AG09309 (cell line): ENCODE measurements at regions not wholly inside any gene's neighbourhood (a gene's known extent, or its start where the extent isn't known, plus 50 kb on each side); places are given as distances from the start of the nearest gene placed in this dataset.

Experiments
- DNase-seq: peaks from one replicate; pipeline ENCODE4 v3.0.0-alpha.2; 2010; ENCODE audit warnings: low read depth
- H3K4me3 ChIP-seq: 2 replicates; pipeline ENCODE4 v1.5.1; 2011; ENCODE audit warnings: mild to moderate bottlenecking, low read depth, low read length, moderate library complexity; ENCODE audit not compliant: control insufficient read depth
- TF ChIP-seq, protein P1 (sequence below): IDR thresholded peaks from 2 replicates; pipeline ENCODE4 v1.5.1; 2011; ENCODE audit warnings: mild to moderate bottlenecking, low read depth, low read length, inconsistent platforms; ENCODE audit not compliant: insufficient read depth, control insufficient read depth; ENCODE audit errors: missing control alignments

DNA sequence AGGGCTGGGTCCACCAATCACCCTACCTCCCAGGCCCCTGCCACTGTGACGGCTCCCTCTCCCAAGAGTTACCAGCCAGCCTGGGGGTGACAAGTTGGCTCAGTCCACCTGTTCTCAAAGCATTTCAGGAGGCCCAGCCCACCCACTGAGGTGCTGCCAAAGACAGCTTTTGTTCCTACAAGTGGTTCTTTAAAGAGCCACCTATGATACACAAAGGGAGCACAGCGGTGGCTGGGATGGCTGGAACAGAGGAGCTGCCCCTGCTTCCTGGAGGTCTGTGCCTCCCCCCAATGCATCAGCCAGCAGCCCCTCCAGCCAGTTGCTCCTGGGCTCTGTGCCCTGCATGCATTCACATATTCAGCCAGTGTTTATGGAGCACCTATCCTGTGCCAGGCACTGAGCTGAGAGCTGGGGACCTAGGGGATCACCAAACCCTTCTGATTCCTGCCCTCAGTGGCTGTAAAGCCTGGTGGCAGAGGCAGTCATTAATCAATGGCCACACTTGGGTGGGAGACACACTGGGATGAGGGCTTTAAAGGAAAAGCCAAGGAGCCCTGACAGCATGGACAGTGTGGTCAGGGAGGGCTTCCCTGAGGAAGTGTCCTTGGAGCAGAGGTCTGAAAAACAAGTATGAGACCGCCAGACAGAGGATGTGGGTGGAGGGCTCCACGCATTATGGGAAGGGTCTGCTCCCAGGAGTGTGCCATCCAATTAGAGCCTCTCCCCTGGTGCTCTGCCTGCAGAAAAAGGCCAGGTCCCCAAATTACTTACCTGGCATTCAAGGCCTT lies 107.1 kb upstream of the LINGO1 start:
- no peak for DNase-seq
- TF ChIP-seq, protein P1, sequence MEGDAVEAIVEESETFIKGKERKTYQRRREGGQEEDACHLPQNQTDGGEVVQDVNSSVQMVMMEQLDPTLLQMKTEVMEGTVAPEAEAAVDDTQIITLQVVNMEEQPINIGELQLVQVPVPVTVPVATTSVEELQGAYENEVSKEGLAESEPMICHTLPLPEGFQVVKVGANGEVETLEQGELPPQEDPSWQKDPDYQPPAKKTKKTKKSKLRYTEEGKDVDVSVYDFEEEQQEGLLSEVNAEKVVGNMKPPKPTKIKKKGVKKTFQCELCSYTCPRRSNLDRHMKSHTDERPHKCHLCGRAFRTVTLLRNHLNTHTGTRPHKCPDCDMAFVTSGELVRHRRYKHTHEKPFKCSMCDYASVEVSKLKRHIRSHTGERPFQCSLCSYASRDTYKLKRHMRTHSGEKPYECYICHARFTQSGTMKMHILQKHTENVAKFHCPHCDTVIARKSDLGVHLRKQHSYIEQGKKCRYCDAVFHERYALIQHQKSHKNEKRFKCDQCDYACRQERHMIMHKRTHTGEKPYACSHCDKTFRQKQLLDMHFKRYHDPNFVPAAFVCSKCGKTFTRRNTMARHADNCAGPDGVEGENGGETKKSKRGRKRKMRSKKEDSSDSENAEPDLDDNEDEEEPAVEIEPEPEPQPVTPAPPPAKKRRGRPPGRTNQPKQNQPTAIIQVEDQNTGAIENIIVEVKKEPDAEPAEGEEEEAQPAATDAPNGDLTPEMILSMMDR, result no peak
- H3K4me3 ChIP-seq, result no peak overlapping the region

DNA sequence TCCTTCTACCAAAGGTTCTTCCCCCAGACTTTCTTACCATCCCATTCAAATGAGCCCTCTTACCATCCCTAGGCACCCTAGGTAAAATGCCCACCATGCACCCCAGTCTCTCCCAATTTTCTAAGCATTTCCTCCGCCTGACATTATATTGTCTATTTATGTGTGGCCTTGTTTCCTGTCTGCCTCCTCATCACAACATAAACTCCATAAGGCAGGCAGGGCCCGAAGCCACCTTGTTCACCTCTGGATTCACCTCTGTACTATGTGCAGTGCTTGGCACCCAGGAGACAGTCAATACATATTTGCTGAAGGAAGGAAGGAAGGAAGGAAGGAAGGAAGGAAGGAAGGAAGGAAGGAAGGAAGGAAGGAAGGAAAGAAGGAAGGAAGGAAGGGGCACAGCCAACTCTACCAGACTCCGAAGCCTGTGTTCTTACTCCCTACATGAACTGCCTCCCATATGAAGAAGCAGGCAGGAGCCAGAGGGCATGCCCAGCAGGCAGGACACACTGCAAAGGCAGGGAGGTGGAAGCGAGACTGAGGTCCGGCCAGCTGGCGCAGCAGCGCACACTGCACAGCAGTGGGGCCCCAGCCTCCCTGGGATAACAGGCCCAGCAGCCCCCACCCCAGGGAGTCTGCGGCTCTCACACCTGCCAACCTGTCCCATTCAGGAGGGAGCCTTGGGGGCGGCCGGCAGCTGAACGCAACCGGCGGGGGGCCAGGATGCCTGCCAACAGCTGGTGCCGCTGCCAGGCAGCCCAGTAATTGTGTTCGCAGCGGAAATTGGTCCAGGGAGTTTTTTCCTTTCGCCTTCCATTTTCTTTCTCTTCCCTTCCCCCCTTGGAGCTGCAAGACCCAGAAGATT lies 106.0 kb upstream of the LINGO1 start:
- TF ChIP-seq, protein P1, result no peak
- H3K4me3 ChIP-seq, result no peak overlapping the region
- DNase-seq, result no peak

DNA sequence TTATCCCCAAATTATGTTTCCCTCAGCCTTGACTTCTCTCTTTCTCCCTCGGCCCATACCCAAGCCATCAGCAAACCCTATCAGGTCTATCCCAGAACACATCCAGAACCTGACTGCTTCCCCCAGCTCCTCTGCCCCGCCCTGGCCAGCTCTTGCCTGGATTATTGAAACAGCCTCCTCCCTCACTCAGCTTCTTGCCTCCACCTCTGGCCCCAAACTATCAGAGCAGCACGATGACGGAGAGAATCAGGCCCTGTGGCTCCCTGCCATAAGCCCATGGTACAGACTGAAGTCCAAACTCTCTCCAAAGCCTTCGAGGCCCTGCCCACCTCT lies 105.3 kb upstream of the LINGO1 start:
- TF ChIP-seq, protein P1, result no peak
- no peak for DNase-seq
- H3K4me3 ChIP-seq, result no peak overlapping the region

DNA sequence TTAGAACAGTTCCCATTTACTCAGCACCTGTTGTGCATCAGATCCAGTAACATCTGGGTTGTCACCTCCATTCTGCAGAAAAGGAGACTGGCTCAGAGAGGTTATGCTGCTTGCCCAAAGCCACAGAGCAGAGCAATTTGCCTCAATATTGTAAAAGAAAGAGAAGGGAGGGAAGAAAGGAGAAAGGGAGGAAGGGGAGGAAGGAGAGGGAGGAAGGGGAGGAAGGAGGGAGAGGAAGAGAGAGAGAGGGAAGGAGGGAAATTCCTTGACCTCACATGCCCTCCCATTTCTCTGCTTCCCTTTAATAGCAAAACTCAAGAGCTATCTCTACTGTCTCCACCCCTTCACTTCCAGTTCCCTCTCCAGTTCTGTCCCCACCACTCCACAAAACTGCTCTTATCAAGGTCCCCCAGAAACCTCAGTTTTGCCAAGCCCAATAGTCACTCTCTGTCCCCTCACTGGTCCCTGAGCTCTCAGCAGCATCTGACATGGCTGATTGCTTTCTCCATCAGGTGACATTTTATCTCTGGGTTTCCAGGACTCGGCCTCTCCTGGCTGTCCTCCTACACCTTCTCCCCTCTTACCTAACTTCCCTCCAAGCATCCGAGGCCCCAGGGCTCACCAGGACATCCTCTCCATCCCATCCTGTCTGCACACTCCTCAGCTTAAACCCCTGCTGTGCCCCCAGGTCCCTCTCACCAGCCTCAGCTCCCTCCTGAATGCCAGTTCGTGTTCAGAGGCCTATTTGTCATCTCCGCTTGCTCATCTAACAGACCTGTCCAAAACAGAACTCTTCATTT lies 104.7 kb upstream of the LINGO1 start:
- TF ChIP-seq, protein P1, result no peak
- H3K4me3 ChIP-seq, result no peak overlapping the region
- DNase-seq, result no peak

DNA sequence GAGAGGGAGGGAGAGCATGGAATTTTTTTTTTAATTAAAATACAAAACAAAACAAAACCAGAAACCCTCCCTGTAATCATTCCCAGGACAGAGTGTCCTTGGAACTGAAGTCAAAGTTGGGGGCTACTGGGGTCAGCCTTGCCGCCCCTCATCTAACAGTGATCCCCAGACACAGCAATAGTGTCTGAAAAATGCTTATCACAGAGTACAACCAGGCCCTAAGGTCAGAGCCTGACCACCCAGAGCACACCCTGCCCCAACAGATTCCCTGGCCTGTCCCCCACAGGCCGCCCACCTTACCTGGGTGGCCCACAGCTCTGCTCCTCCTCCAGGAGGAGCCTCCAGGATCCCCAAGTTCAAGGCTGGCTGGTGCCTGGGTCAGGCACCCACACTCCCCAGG lies 101.6 kb upstream of the LINGO1 start:
- H3K4me3 ChIP-seq, result no peak overlapping the region
- no peak for DNase-seq
- TF ChIP-seq, protein P1, result no peak

DNA sequence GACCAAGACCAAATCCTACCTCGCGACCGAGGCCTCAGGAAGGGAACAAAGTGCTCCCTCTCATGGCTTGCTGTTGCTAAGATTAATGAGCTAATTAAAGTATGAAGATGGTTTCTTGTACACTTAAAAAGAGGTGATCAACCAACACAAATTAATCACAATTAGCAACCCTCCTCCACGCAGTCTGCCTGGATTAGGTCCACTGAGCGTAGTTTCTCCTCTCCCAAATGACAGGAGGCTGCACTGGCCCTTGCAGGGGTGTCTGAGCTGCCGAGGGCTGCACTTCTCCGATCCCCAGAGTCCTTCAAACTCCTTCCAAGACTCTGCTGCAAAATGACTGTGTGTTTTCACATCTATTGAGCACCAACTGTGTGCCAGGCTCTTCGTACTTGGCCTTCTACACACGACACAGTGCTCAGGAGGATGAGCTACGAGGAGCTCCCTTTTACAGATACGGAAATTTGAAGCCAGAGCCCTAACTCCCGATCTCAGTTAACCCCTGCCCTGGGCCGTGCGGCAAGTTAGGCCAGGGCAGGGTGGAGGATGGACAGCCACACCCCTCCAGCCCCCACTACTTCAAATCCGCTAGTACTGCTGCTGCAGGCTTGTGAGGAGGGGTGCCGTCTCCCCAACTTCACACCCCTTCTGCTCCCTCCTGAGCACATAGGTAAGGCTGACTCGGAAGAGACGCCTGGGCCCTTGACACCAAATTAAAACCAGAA lies 101.0 kb upstream of the LINGO1 start:
- H3K4me3 ChIP-seq, result no peak overlapping the region
- DNase-seq, result no peak
- TF ChIP-seq, protein P1, result no peak
